ENCODE measurements at regions not wholly inside any gene's neighbourhood (a gene's known extent, or its start where the extent isn't known, plus 50 kb on each side); places are given as distances from the start of the nearest gene placed in this dataset.

GRCh38 chr3:38907426-38907825, 91.4 kb upstream of the SCN10A start:
- TF ChIP-seq, protein P1, sequence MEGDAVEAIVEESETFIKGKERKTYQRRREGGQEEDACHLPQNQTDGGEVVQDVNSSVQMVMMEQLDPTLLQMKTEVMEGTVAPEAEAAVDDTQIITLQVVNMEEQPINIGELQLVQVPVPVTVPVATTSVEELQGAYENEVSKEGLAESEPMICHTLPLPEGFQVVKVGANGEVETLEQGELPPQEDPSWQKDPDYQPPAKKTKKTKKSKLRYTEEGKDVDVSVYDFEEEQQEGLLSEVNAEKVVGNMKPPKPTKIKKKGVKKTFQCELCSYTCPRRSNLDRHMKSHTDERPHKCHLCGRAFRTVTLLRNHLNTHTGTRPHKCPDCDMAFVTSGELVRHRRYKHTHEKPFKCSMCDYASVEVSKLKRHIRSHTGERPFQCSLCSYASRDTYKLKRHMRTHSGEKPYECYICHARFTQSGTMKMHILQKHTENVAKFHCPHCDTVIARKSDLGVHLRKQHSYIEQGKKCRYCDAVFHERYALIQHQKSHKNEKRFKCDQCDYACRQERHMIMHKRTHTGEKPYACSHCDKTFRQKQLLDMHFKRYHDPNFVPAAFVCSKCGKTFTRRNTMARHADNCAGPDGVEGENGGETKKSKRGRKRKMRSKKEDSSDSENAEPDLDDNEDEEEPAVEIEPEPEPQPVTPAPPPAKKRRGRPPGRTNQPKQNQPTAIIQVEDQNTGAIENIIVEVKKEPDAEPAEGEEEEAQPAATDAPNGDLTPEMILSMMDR (IDR thresholded peaks at IDR 0.05; ENCODE audit: extremely low read depth in 1 of 2, insufficient read depth in 1 of 2, low read depth in 1 of 2, low read length in 2 of 2): no peak
- no peak for TF ChIP-seq EZH2 (IDR thresholded peaks at IDR 0.05; ENCODE audit: borderline replicate concordance, low read depth, low read length, severe bottlenecking)
- no peak for TF ChIP-seq POLR2A (IDR thresholded peaks at IDR 0.05; ENCODE audit: low read depth, low read length)
- TF ChIP-seq POLR2AphosphoS5 (IDR thresholded peaks at IDR 0.05; ENCODE audit: insufficient read depth, low read depth, low read length): no peak
- no peak for TF ChIP-seq JUN (IDR thresholded peaks at IDR 0.05; ENCODE audit: borderline replicate concordance, insufficient read depth, insufficient read length, low read depth)
- TF ChIP-seq GATA2 (IDR thresholded peaks at IDR 0.05; ENCODE audit: insufficient read depth, insufficient read length, low read depth, low read length): peak; percentile 43
- no peak for TF ChIP-seq MYC (IDR thresholded peaks at IDR 0.05; ENCODE audit: low read depth, low read length)
